Ovary (tissue), 3 donors: ENCODE measurements at regions not wholly inside any gene's neighbourhood (a gene's known extent, or its start where the extent isn't known, plus 50 kb on each side); places are given as distances from the start of the nearest gene placed in this dataset.

ENCODE experiments used
- EP300 ChIP-seq: sonication (generic); formaldehyde crosslinking; IDR thresholded peaks from one replicate; pipeline ENCODE4 v1.6.1; 2017; ENCODE audit warnings: antibody characterized with exemption
- POLR2A ChIP-seq: fragments of 450-650 bp; IDR thresholded peaks from one replicate; pipeline ENCODE4 v1.6.1; 2017; ENCODE audit warnings: antibody characterized with exemption, mild to moderate bottlenecking, moderate library complexity
- TF ChIP-seq, protein P1 (sequence below), 3 donors: fragments of 450-650 bp in 2 of 3; fragments of 200-600 bp in 1 of 3; IDR thresholded peaks; one replicate each; pipeline versions ENCODE4 v1.5.1 to v1.8.0; 2016 to 2022; ENCODE audit warnings: antibody characterized with exemption in 3 of 3, mild to moderate bottlenecking in 1 of 3
- donor health status: DM: no; HTN: no; CAD: no.

DNA sequence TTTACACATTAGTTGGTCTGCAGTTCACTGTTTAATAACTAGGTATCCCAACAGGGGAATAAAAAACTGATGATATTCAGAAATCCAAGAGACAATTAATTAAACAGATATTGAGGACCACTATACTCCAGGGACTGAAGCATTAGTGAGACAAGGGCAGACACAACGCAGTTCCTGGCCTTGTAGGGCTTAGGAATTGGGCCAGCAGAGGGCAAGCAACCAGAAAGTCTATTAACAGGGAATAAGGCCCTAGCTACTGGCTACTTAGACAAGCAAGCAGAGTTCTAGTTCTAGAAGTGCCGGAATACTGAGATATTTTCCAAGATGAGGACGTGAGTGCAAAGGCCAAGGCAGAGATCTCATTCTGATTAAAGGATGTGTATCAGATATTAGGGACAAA lies 58.6 kb upstream of the ADGRA3 start:
- TF ChIP-seq, protein P1, sequence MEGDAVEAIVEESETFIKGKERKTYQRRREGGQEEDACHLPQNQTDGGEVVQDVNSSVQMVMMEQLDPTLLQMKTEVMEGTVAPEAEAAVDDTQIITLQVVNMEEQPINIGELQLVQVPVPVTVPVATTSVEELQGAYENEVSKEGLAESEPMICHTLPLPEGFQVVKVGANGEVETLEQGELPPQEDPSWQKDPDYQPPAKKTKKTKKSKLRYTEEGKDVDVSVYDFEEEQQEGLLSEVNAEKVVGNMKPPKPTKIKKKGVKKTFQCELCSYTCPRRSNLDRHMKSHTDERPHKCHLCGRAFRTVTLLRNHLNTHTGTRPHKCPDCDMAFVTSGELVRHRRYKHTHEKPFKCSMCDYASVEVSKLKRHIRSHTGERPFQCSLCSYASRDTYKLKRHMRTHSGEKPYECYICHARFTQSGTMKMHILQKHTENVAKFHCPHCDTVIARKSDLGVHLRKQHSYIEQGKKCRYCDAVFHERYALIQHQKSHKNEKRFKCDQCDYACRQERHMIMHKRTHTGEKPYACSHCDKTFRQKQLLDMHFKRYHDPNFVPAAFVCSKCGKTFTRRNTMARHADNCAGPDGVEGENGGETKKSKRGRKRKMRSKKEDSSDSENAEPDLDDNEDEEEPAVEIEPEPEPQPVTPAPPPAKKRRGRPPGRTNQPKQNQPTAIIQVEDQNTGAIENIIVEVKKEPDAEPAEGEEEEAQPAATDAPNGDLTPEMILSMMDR (IDR thresholded peaks at IDR 0.05), result no peak
- no peak for TF ChIP-seq POLR2A
- TF ChIP-seq EP300, result no peak
